ENCODE measurements at regions not wholly inside any gene's neighbourhood (a gene's known extent, or its start where the extent isn't known, plus 50 kb on each side); places are given as distances from the start of the nearest gene placed in this dataset.

DNA sequence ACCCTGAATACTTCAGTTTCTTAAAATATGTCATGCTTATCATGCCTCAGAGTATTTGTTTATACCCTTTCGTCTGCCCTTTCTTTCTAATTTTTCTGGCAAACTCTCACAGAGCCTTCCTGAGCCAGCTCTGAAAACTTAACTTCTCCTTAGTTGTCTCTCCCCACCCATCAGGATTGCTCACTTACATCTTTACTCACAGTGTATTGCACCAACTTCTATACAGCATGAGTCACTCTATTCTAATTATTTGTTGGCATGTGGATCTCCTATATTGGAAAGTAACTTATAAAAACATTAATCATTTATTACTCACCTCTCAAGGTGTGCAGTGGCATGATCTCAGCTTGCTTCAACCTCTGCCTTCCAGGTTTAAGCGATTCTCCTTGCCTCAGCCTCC is 114.9 kb downstream of the FANCF start:
- TF ChIP-seq, protein P1, sequence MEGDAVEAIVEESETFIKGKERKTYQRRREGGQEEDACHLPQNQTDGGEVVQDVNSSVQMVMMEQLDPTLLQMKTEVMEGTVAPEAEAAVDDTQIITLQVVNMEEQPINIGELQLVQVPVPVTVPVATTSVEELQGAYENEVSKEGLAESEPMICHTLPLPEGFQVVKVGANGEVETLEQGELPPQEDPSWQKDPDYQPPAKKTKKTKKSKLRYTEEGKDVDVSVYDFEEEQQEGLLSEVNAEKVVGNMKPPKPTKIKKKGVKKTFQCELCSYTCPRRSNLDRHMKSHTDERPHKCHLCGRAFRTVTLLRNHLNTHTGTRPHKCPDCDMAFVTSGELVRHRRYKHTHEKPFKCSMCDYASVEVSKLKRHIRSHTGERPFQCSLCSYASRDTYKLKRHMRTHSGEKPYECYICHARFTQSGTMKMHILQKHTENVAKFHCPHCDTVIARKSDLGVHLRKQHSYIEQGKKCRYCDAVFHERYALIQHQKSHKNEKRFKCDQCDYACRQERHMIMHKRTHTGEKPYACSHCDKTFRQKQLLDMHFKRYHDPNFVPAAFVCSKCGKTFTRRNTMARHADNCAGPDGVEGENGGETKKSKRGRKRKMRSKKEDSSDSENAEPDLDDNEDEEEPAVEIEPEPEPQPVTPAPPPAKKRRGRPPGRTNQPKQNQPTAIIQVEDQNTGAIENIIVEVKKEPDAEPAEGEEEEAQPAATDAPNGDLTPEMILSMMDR (IDR thresholded peaks at IDR 0.05): no peak
- TF ChIP-seq EZH2 (IDR thresholded peaks at IDR 0.05) (no peak), EZH2phosphoT487 (IDR thresholded peaks at IDR 0.05) (no peak)

Measured in neural progenitor cell (in vitro differentiated cells).